A673 (cell line): ENCODE measurements at regions not wholly inside any gene's neighbourhood (a gene's known extent, or its start where the extent isn't known, plus 50 kb on each side); places are given as distances from the start of the nearest gene placed in this dataset.

ENCODE experiments used
- BruUV-seq: library from RNA; stranded (reverse); fragments of 400-500 nt; replicated peaks from 2 replicates; lab custom pipeline; 2021; lab: Mats Ljungman, UMichigan
- CTCF ChIA-PET: fragments of 300-600 bp; sonication (Branson Sonifier 250); formaldehyde crosslinking; loops from one replicate; lab custom pipeline; 2022; ENCODE audit warnings: antibody characterized with exemption; lab: Charles Lee
- POLR2A ChIA-PET: fragments of 300-600 bp; sonication (Branson Sonifier 250); formaldehyde crosslinking; loops from one replicate; lab custom pipeline; 2022; ENCODE audit warnings: antibody characterized with exemption; ENCODE audit not compliant: low non-redundant PET; lab: Charles Lee
- DNase-seq: peaks from one replicate; pipeline ENCODE4 v3.0.0-alpha.2; 2015; ENCODE audit warnings: low spot score
- H3K27ac ChIP-seq: fragments of 200-600 bp; sonication (generic); 2 replicates; pipeline ENCODE4 v1.5.1; 2016; ENCODE audit warnings: mixed run types, low read depth, mild to moderate bottlenecking, mixed read lengths, antibody characterized with exemption, low read length; ENCODE audit not compliant: poor library complexity, severe bottlenecking
- H3K27me3 ChIP-seq: fragments of 200-600 bp; sonication (generic); replicated peaks from 2 replicates; pipeline ENCODE4 v1.6.1; 2017; ENCODE audit warnings: mixed run types, low read depth, mild to moderate bottlenecking, mixed read lengths, antibody characterized with exemption, low read length; ENCODE audit not compliant: insufficient read depth, poor library complexity
- H3K36me3 ChIP-seq: fragments of 200-600 bp; sonication (generic); 2 replicates; pipeline ENCODE4 v1.6.1; 2016; ENCODE audit warnings: mixed run types, mild to moderate bottlenecking, mixed read lengths, antibody characterized with exemption, low read length; ENCODE audit not compliant: insufficient read depth, poor library complexity, severe bottlenecking
- H3K4me1 ChIP-seq: fragments of 200-600 bp; sonication (generic); 2 replicates; pipeline ENCODE4 v1.6.1; 2017; ENCODE audit warnings: mixed run types, mild to moderate bottlenecking, mixed read lengths, antibody characterized with exemption, low read length; ENCODE audit not compliant: insufficient read depth, poor library complexity, severe bottlenecking
- H3K4me3 ChIP-seq: fragments of 200-600 bp; sonication (generic); 2 replicates; pipeline ENCODE4 v1.5.1; 2016; ENCODE audit warnings: low read depth, mixed run types, mild to moderate bottlenecking, mixed read lengths, low read length; ENCODE audit not compliant: poor library complexity, severe bottlenecking
- H3K9me3 ChIP-seq: fragments of 200-600 bp; sonication (generic); 2 replicates; pipeline ENCODE4 v1.6.1; 2016; ENCODE audit warnings: mixed run types, low read depth, mild to moderate bottlenecking, mixed read lengths, antibody characterized with exemption, low read length; ENCODE audit not compliant: poor library complexity, severe bottlenecking
- CTCF ChIP-seq: fragments of 300-800, 200-600 bp; sonication (generic); conservative IDR thresholded peaks from 2 replicates; pipeline ENCODE4 v1.5.1; 2017; ENCODE audit warnings: low read depth, mild to moderate bottlenecking, antibody characterized with exemption, low read length, moderate library complexity, mixed read lengths
- EZH2 ChIP-seq: fragments of 200-600 bp; sonication (generic); IDR thresholded peaks from 2 replicates; pipeline ENCODE4 v1.6.1; 2017; ENCODE audit warnings: borderline replicate concordance, low read depth, mild to moderate bottlenecking, mixed read lengths, antibody characterized with exemption, low read length; ENCODE audit not compliant: poor library complexity, severe bottlenecking
- intact Hi-C: fragments of 100-400 bp; cut with micrococcal nuclease; formaldehyde crosslinking; loops from one replicate; pipeline ENCODE4 v1.10.0; 2022; ENCODE audit not compliant: unreplicated experiment

DNA sequence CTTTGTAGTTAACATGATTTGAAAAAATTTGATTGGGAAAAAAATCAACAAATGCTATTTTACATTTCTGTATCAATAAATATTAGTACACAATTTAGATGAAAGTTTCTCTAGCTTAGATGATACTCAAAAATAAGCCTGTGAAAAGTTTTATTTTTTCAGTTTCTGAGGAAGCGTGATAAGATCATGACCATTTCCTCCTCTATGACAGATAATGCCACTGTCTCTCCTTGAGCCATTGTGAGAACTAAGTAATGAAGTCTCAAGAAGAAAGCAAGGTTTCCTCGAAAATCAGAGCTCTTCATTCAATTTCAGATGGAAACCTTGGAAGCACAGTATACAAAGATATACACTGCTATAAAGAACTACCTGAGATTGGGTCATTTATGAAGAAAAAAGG lies 395.0 kb downstream of the HDGFL1 start:
- Histone ChIP-seq H3K27me3 (no peaks in the 10 kb centered on the region), H3K36me3 (no peaks in the 10 kb centered on the region), H3K4me1 (no peaks in the 10 kb centered on the region), H3K9me3 (no peaks in the 10 kb centered on the region), H3K27ac (no peak overlapping the region), H3K4me3 (no peak overlapping the region)
- ChIA-PET CTCF (no interaction called here), POLR2A (no interaction called here)
- BruUV-seq, result no TSS peak
- TF ChIP-seq CTCF, result no peak
- no peak for TF ChIP-seq EZH2
- intact Hi-C loops, result no loop called here
- no peak for DNase-seq

- Histone ChIP-seq H3K9me3 (no peaks in the 10 kb centered on the region), H3K27ac (no peak overlapping the region), H3K4me1 (no peaks in the 10 kb centered on the region), H3K27me3 (no peaks in the 10 kb centered on the region), H3K4me3 (no peak overlapping the region), H3K36me3 (no peaks in the 10 kb centered on the region)
- no peak for TF ChIP-seq CTCF
- no peak for TF ChIP-seq EZH2
- no TSS peak for BruUV-seq
- POLR2A ChIA-PET, result no interaction called here
- CTCF ChIA-PET, result no interaction called here
- no peak for DNase-seq
- intact Hi-C loops, result no loop called here
Measured at GRCh38 chr6:22965889-22966288, 396.5 kb downstream of the HDGFL1 start.

- Histone ChIP-seq H3K27me3 (no peaks in the 10 kb centered on the region), H3K27ac (no peak overlapping the region), H3K4me1 (no peaks in the 10 kb centered on the region), H3K36me3 (no peaks in the 10 kb centered on the region), H3K4me3 (no peak overlapping the region), H3K9me3 (no peaks in the 10 kb centered on the region)
- POLR2A ChIA-PET, result no interaction called here
- BruUV-seq, result no TSS peak
- intact Hi-C loops, result no loop called here
- DNase-seq, result no peak
- TF ChIP-seq CTCF (no peak), EZH2 (no peak)
- CTCF ChIA-PET, result no interaction called here
Measured at GRCh38 chr6:22966691-22967422, 397.5 kb downstream of the HDGFL1 start.
